Suppressor macrophage treated with lipopolysaccharide for 1 hour (primary cell): ENCODE measurements at regions not wholly inside any gene's neighbourhood (a gene's known extent, or its start where the extent isn't known, plus 50 kb on each side); places are given as distances from the start of the nearest gene placed in this dataset.

Source experiments
- DNase-seq, 3 donors: peaks; one replicate each; pipeline ENCODE4 v3.0.0-alpha.2; 2020 to 2022

GRCh38 chr18:46266473-46266872, 162.3 kb downstream of the HAUS1 start:
- DNase-seq, result no peak

- DNase-seq, result no peak
Measured at GRCh38 chr18:46268671-46269070, 164.5 kb downstream of the HAUS1 start.

- no peak for DNase-seq
Measured at GRCh38 chr18:46269275-46269674, 165.1 kb downstream of the HAUS1 start.

- no peak for DNase-seq
Measured at GRCh38 chr18:46271488-46271887, 167.3 kb downstream of the HAUS1 start.

- DNase-seq, result no peak
Measured at GRCh38 chr18:46273861-46274260, 169.7 kb downstream of the HAUS1 start.

- no peak for DNase-seq
Measured at GRCh38 chr18:46274266-46274665, 170.1 kb downstream of the HAUS1 start.

- no peak for DNase-seq
Measured at GRCh38 chr18:46275370-46275769, 171.2 kb downstream of the HAUS1 start.

GRCh38 chr18:46276748-46277147, 172.6 kb downstream of the HAUS1 start:
- no peak for DNase-seq

- no peak for DNase-seq
Measured at GRCh38 chr18:46278481-46279465, 174.6 kb downstream of the HAUS1 start.

GRCh38 chr18:46279673-46280072, 175.5 kb downstream of the HAUS1 start:
- no peak for DNase-seq

GRCh38 chr18:46281185-46282176, 177.3 kb downstream of the HAUS1 start:
- DNase-seq, result peak; percentile 73 to 77 (median 74)

- DNase-seq, result no peak
Measured at GRCh38 chr18:46282177-46282570, 178.0 kb downstream of the HAUS1 start.

GRCh38 chr18:46282646-46283045, 178.5 kb downstream of the HAUS1 start:
- DNase-seq, result no peak

GRCh38 chr18:46283268-46283667, 179.1 kb downstream of the HAUS1 start:
- no peak for DNase-seq

- no peak for DNase-seq
Measured at GRCh38 chr18:46283895-46284295, 179.7 kb downstream of the HAUS1 start.

- DNase-seq, result no peak
Measured at GRCh38 chr18:46289463-46289862, 185.3 kb downstream of the HAUS1 start.

GRCh38 chr18:46289931-46290330, 185.7 kb downstream of the HAUS1 start:
- DNase-seq, result no peak

- DNase-seq, result no peak
Measured at GRCh38 chr18:46290440-46291020, 186.3 kb downstream of the HAUS1 start.

- DNase-seq, result peak; percentile 14 to 37 (median 26)
Measured at GRCh38 chr18:46291149-46291548, 187.0 kb downstream of the HAUS1 start.

- no peak for DNase-seq
Measured at GRCh38 chr18:46293742-46294181, 189.6 kb downstream of the HAUS1 start.

- no peak for DNase-seq
Measured at GRCh38 chr18:46294318-46294717, 190.1 kb downstream of the HAUS1 start.

- DNase-seq, result no peak
Measured at GRCh38 chr18:46294751-46295150, 190.6 kb downstream of the HAUS1 start.

- DNase-seq, result no peak
Measured at GRCh38 chr18:46295416-46295815, 191.2 kb downstream of the HAUS1 start.
